ENCODE measurements at regions not wholly inside any gene's neighbourhood (a gene's known extent, or its start where the extent isn't known, plus 50 kb on each side); places are given as distances from the start of the nearest gene placed in this dataset.

DNA sequence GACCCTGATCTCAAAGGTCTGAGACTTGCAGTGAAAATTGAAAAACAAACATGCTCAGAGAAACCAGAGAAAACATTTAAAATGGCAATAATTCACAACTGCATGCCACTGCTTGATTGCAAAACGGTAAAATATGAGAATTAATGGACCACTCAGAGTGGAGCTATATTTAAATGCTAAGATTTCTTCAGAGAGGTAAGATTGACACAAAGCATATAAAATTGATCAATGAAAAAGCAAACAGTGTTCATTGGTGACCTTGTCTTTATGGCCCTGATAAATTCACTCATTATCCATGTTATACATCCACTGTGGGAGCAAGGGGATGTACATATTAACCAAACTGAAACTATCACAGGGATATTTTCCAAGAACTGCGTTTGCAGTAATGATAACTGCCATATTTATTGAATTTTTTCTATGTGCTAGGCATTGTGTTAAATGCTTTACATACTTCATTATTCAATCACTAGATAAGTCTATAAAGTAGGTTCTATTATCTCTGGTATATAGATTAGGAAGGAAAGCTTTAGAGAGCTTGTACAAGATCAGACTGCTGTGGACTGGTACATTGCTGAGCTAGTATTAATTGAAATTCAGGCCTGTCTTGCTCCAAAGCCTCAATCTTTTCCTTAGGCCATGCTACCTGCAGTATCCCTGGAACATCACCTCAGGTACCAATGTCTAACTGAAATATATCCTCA is 113.9 kb upstream of the LMO3 start:
- TF ChIP-seq CTCF (IDR thresholded peaks at IDR 0.05 in 4 of 5, conservative IDR thresholded peaks at IDR 0.05 in 1 of 5) (no peak), POLR2A (IDR thresholded peaks at IDR 0.05) (no peak)
